H9 (cell line): ENCODE measurements at regions not wholly inside any gene's neighbourhood (a gene's known extent, or its start where the extent isn't known, plus 50 kb on each side); places are given as distances from the start of the nearest gene placed in this dataset.

Source experiments
- DNase-seq: peaks from one replicate; pipeline ENCODE4 v3.0.0-alpha.2; 2017
- H2AFZ ChIP-seq: one replicate; pipeline ENCODE4 v1.6.1; 2013; ENCODE audit warnings: mild to moderate bottlenecking, low read length, control low read depth, moderate library complexity
- H2AK5ac ChIP-seq: 2 replicates; pipeline ENCODE4 v1.6.1; 2013; ENCODE audit warnings: low read length, control low read depth, mixed read lengths; ENCODE audit not compliant: insufficient read length
- H2BK120ac ChIP-seq: one replicate; pipeline ENCODE4 v1.6.1; 2013; ENCODE audit warnings: low read depth, mild to moderate bottlenecking, low read length, control low read depth, inconsistent platforms; ENCODE audit not compliant: poor library complexity, severe bottlenecking
- H2BK12ac ChIP-seq: 2 replicates; pipeline ENCODE4 v1.6.1; 2013; ENCODE audit warnings: low read length, control low read depth, mixed read lengths, low read depth; ENCODE audit not compliant: insufficient read length
- H2BK15ac ChIP-seq: 2 replicates; pipeline ENCODE4 v1.6.1; 2013; ENCODE audit warnings: low read depth, low read length, control low read depth
- H2BK20ac ChIP-seq: one replicate; pipeline ENCODE4 v1.6.1; 2013; ENCODE audit warnings: low read depth, mild to moderate bottlenecking, low read length, control low read depth, inconsistent platforms; ENCODE audit not compliant: poor library complexity, severe bottlenecking
- H2BK5ac ChIP-seq: 2 replicates; pipeline ENCODE4 v1.6.1; 2013; ENCODE audit warnings: low read length, control low read depth, mixed read lengths; ENCODE audit not compliant: insufficient read length
- H3K14ac ChIP-seq: 2 replicates; pipeline ENCODE4 v1.6.1; 2013; ENCODE audit warnings: low read length, control low read depth; ENCODE audit not compliant: insufficient read depth
- H3K18ac ChIP-seq: 2 replicates; pipeline ENCODE4 v1.6.1; 2013; ENCODE audit warnings: low read depth, mild to moderate bottlenecking, mixed read lengths, low read length, control low read depth; ENCODE audit not compliant: insufficient read length
- H3K23ac ChIP-seq: 2 replicates; pipeline ENCODE4 v1.6.1; 2013; ENCODE audit warnings: low read length, control low read depth, mixed read lengths, low read depth; ENCODE audit not compliant: insufficient read length
- H3K23me2 ChIP-seq: 2 replicates; pipeline ENCODE4 v1.6.1; 2013; ENCODE audit warnings: low read depth, mild to moderate bottlenecking, mixed read lengths, low read length, control low read depth; ENCODE audit not compliant: insufficient read length, poor library complexity, severe bottlenecking
- H3K27ac ChIP-seq: 2 replicates; pipeline ENCODE4 v1.5.1; 2013; ENCODE audit warnings: low read length, control low read depth, mixed read lengths, low read depth; ENCODE audit not compliant: insufficient read length
- H3K27me3 ChIP-seq: 2 replicates; pipeline ENCODE4 v1.6.1; 2013; ENCODE audit warnings: low read length, control low read depth, inconsistent platforms; ENCODE audit not compliant: insufficient read depth
- H3K4ac ChIP-seq: 2 replicates; pipeline ENCODE4 v1.6.1; 2013; ENCODE audit warnings: low read depth, mild to moderate bottlenecking, control low read depth, inconsistent platforms, low read length, moderate library complexity
- H3K4me1 ChIP-seq: 2 replicates; pipeline ENCODE4 v1.6.1; 2013; ENCODE audit warnings: low read length, control low read depth, inconsistent platforms; ENCODE audit not compliant: insufficient read depth
- H3K4me2 ChIP-seq: 2 replicates; pipeline ENCODE4 v1.6.1; 2013; ENCODE audit warnings: low read length, control low read depth, mixed read lengths; ENCODE audit not compliant: insufficient read length, insufficient read depth
- H3K56ac ChIP-seq: 2 replicates; pipeline ENCODE4 v1.6.1; 2013; ENCODE audit warnings: low read depth, mild to moderate bottlenecking, mixed read lengths, low read length, control low read depth; ENCODE audit not compliant: insufficient read length
- H3K79me1 ChIP-seq: 2 replicates; pipeline ENCODE4 v1.6.1; 2013; ENCODE audit warnings: low read depth, mild to moderate bottlenecking, moderate library complexity, low read length, control low read depth, inconsistent platforms; ENCODE audit not compliant: insufficient read depth, poor library complexity, severe bottlenecking
- H3K79me2 ChIP-seq: 2 replicates; pipeline ENCODE4 v1.6.1; 2013; ENCODE audit warnings: low read length, control low read depth, inconsistent platforms; ENCODE audit not compliant: insufficient read depth
- H3K9ac ChIP-seq: 2 replicates; pipeline ENCODE4 v1.6.1; 2013; ENCODE audit warnings: low read length, control low read depth, mixed read lengths; ENCODE audit not compliant: insufficient read length; ENCODE audit errors: extremely low read depth
- H3K9me3 ChIP-seq: one replicate; pipeline ENCODE4 v1.6.1; 2013; ENCODE audit warnings: low read depth, low read length, inconsistent platforms; ENCODE audit not compliant: control insufficient read depth
- H3T11ph ChIP-seq: one replicate; pipeline ENCODE4 v1.6.1; 2013; ENCODE audit warnings: mild to moderate bottlenecking, low read length, control low read depth, inconsistent platforms
- H4K20me1 ChIP-seq: one replicate; pipeline ENCODE4 v1.6.1; 2013; ENCODE audit not compliant: control insufficient read depth, insufficient read length, insufficient read depth
- H4K5ac ChIP-seq: 2 replicates; pipeline ENCODE4 v1.6.1; 2013; ENCODE audit warnings: low read depth, mild to moderate bottlenecking, mixed read lengths, low read length, control low read depth; ENCODE audit not compliant: insufficient read length
- H4K8ac ChIP-seq: replicated peaks from 2 replicates; pipeline ENCODE4 v1.6.1; 2013; ENCODE audit warnings: low read length, control low read depth, mixed read lengths, low read depth; ENCODE audit not compliant: insufficient read length
- H4K91ac ChIP-seq: 2 replicates; pipeline ENCODE4 v1.6.1; 2013; ENCODE audit warnings: low read depth, mild to moderate bottlenecking, moderate library complexity, mixed read lengths, low read length, control low read depth; ENCODE audit not compliant: insufficient read length
- H3K27ac Mint-ChIP-seq, 3 experiments: 2 replicates in 2 of 3; 3 replicates in 1 of 3; pipeline ENCODE4 v1.8.0; 2020 to 2021; ENCODE audit warnings: mixed read lengths in 3 of 3, mild to moderate bottlenecking in 1 of 3, moderate library complexity in 1 of 3
- H3K27me3 Mint-ChIP-seq: 2 replicates; pipeline ENCODE4 v1.8.0; 2021; ENCODE audit warnings: low read depth, mild to moderate bottlenecking, moderate library complexity, mixed read lengths
- H3K36me3 Mint-ChIP-seq, 3 experiments: 2 replicates in 2 of 3; 3 replicates in 1 of 3; pipeline ENCODE4 v1.8.0; 2020 to 2021; ENCODE audit warnings: low read depth in 3 of 3, mixed read lengths in 3 of 3; ENCODE audit not compliant: insufficient read depth in 1 of 3
- H3K4me1 Mint-ChIP-seq, 2 experiments: 2 replicates each; pipeline ENCODE4 v1.8.0; 2020; ENCODE audit warnings: mixed read lengths in 2 of 2
- H3K4me3 Mint-ChIP-seq, 2 experiments: 2 replicates in 1 of 2; 3 replicates in 1 of 2; pipeline ENCODE4 v1.8.0; 2020 to 2021; ENCODE audit warnings: mild to moderate bottlenecking in 2 of 2, mixed read lengths in 2 of 2, moderate library complexity in 1 of 2
- H3K9me3 Mint-ChIP-seq, 2 experiments: 2 replicates in 1 of 2; 3 replicates in 1 of 2; pipeline ENCODE4 v1.8.0; 2020; ENCODE audit warnings: mild to moderate bottlenecking in 2 of 2, mixed read lengths in 2 of 2, moderate library complexity in 1 of 2
- WGBS: extraction: QIAGEN DNeasy Blood & Tissue Kit; methylation state at CpG from one replicate; pipeline ENCODE4 v1.1.7; 2013; ENCODE audit warnings: missing lambda C conversion rate, low lambda C conversion rate, mixed read lengths; ENCODE audit not compliant: insufficient read length; ENCODE audit errors: extremely low coverage; 5-methylcytosine and 5-hydroxymethylcytosine counted together
- TF ChIP-seq, protein P1 (sequence below): fragments of 200-600 bp; sonication (generic); conservative IDR thresholded peaks from 3 replicates; pipeline ENCODE4 v1.8.0; 2021; ENCODE audit warnings: antibody characterized with exemption, mild to moderate bottlenecking

- no peak overlapping the region for H2BK20ac ChIP-seq
- H2BK5ac ChIP-seq: no peak overlapping the region
- no peak overlapping the region for H2BK12ac ChIP-seq
- TF ChIP-seq, protein P1, sequence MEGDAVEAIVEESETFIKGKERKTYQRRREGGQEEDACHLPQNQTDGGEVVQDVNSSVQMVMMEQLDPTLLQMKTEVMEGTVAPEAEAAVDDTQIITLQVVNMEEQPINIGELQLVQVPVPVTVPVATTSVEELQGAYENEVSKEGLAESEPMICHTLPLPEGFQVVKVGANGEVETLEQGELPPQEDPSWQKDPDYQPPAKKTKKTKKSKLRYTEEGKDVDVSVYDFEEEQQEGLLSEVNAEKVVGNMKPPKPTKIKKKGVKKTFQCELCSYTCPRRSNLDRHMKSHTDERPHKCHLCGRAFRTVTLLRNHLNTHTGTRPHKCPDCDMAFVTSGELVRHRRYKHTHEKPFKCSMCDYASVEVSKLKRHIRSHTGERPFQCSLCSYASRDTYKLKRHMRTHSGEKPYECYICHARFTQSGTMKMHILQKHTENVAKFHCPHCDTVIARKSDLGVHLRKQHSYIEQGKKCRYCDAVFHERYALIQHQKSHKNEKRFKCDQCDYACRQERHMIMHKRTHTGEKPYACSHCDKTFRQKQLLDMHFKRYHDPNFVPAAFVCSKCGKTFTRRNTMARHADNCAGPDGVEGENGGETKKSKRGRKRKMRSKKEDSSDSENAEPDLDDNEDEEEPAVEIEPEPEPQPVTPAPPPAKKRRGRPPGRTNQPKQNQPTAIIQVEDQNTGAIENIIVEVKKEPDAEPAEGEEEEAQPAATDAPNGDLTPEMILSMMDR: no peak
- H2AFZ ChIP-seq: no peak overlapping the region
- no peak overlapping the region for H3K27ac Mint-ChIP-seq
- H4K20me1 ChIP-seq: no peaks in the 10 kb centered on the region
- no peak overlapping the region for H3K4me3 Mint-ChIP-seq
- 0 out of 4 replicates have a peak, but pooled peaks cover under 1% of the 10 kb centered on the region in 2 experiments for H3K4me1 Mint-ChIP-seq
- H3K79me1 ChIP-seq: no peaks in the 10 kb centered on the region
- no peak overlapping the region for H3K4ac ChIP-seq
- H3K4me1 ChIP-seq: no peaks in the 10 kb centered on the region
- no peaks in the 10 kb centered on the region for H3K23me2 ChIP-seq
- no peak overlapping the region for H3K14ac ChIP-seq
- peaks cover under 1 to 8% (median under 1%) of the 10 kb centered on the region in 3 experiments; a peak in 5 of 7 replicates for H3K36me3 Mint-ChIP-seq
- H3K27me3 ChIP-seq: no peaks in the 10 kb centered on the region
- H3K9me3 Mint-ChIP-seq: peaks cover 13% of the 10 kb centered on the region in 2 experiments
- H3K56ac ChIP-seq: no peak overlapping the region
- no peak overlapping the region for H3K9ac ChIP-seq
- no peak for DNase-seq
- no CpG with 5 or more reads among the region's 8 CpGs for WGBS
- H3K27ac ChIP-seq: no peak overlapping the region
- H3K79me2 ChIP-seq: no peaks in the 10 kb centered on the region
- H4K91ac ChIP-seq: no peak overlapping the region
- H2BK120ac ChIP-seq: no peak overlapping the region
- H3K18ac ChIP-seq: no peak overlapping the region
- no peak overlapping the region for H2BK15ac ChIP-seq
- H4K8ac ChIP-seq: no peak overlapping the region
- no peaks in the 10 kb centered on the region for H3K9me3 ChIP-seq
- no peak overlapping the region for H3K4me2 ChIP-seq
- H3K23ac ChIP-seq: no peak overlapping the region
- H3K27me3 Mint-ChIP-seq: peaks cover 2% of the 10 kb centered on the region
- no peak overlapping the region for H4K5ac ChIP-seq
- H2AK5ac ChIP-seq: no peak overlapping the region
- no peak overlapping the region for H3T11ph ChIP-seq
Measured at GRCh38 chr2:239621611-239622010, 220.8 kb upstream of the HDAC4 start.
